Breast epithelium (tissue), 4 donors: ENCODE measurements at regions not wholly inside any gene's neighbourhood (a gene's known extent, or its start where the extent isn't known, plus 50 kb on each side); places are given as distances from the start of the nearest gene placed in this dataset.
A peak's percentile ranks its signal among the peaks of the same experiment; 100 is the strongest.

Experiments used
- DNase-seq, 2 donors: peaks; one replicate each; pipeline ENCODE4 v3.0.0-alpha.2; 2019; ENCODE audit warnings: low spot score in 2 of 2
- H3K27ac ChIP-seq, 2 donors: fragments of 200-600 bp; sonication (generic) in 1 of 2; one replicate each; pipeline ENCODE4 v1.5.1; 2016 to 2019; ENCODE audit warnings: mild to moderate bottlenecking in 1 of 2
- H3K27me3 ChIP-seq, 2 donors: fragments of 200-600 bp; sonication (generic) in 1 of 2; one replicate each; pipeline versions ENCODE4 v1.5.1 to v1.6.0; 2017 to 2019; ENCODE audit warnings: control low read depth in 1 of 2, mild to moderate bottlenecking in 1 of 2
- H3K36me3 ChIP-seq: fragments of 200-600 bp; one replicate; pipeline ENCODE4 v1.5.1; 2019
- H3K4me1 ChIP-seq, 2 donors: fragments of 200-600 bp; sonication (generic); one replicate each; pipeline ENCODE4 v1.5.1; 2016 to 2019; ENCODE audit warnings: control low read depth in 1 of 2
- H3K4me3 ChIP-seq, 3 donors: fragments of 200-600 bp; sonication (generic); 1 replicate in 2 of 3; 2 replicates in 1 of 3; pipeline ENCODE4 v1.5.1; 2016 to 2019; ENCODE audit warnings: mild to moderate bottlenecking in 3 of 3, moderate library complexity in 2 of 3
- H3K9me3 ChIP-seq, 2 donors: fragments of 200-600 bp; sonication (generic) in 1 of 2; one replicate each; pipeline ENCODE4 v1.5.1; 2016 to 2019; ENCODE audit warnings: control low read depth in 1 of 2
- CTCF ChIP-seq, 3 donors: fragments of 450-650 bp; IDR thresholded peaks; one replicate each; pipeline ENCODE4 v1.5.1; 2016 to 2017; ENCODE audit warnings: antibody characterized with exemption in 3 of 3, mild to moderate bottlenecking in 3 of 3, moderate library complexity in 3 of 3
- POLR2A ChIP-seq: fragments of 450-650 bp; IDR thresholded peaks from one replicate; pipeline ENCODE4 v1.6.1; 2016; ENCODE audit warnings: antibody characterized with exemption, mild to moderate bottlenecking, moderate library complexity
- POLR2AphosphoS5 ChIP-seq, 3 donors: sonication (generic); formaldehyde crosslinking; IDR thresholded peaks; one replicate each; pipeline ENCODE4 v1.6.1; 2017; ENCODE audit warnings: antibody characterized with exemption in 3 of 3
- intact Hi-C: fragments of 100-400 bp; cut with DNase I; formaldehyde crosslinking; loops from one replicate; pipeline ENCODE4 v1.15.1; 2023; ENCODE audit warnings: low total_unique reads

GRCh38 chr9:87259543-87260518 lies 237.8 kb upstream of the DAPK1 start:
- intact Hi-C loops: no loop called here
- H3K9me3 ChIP-seq: no peaks in the 10 kb centered on the region
- peak overlapping the region in 1 of 3 donors; percentile 5 for H3K4me3 ChIP-seq
- DNase-seq: no peak
- no peaks in the 10 kb centered on the region for H3K36me3 ChIP-seq
- H3K27ac ChIP-seq: peak overlapping the region; percentile 18 to 58
- no peaks in the 10 kb centered on the region for H3K27me3 ChIP-seq
- no peaks in the 10 kb centered on the region for H3K4me1 ChIP-seq
- TF ChIP-seq POLR2AphosphoS5 (IDR thresholded peaks at IDR 0.05) (no peak), CTCF (IDR thresholded peaks at IDR 0.05) (no peak), POLR2A (no peak)

GRCh38 chr9:87263291-87263690 lies 234.4 kb upstream of the DAPK1 start:
- DNase-seq: no peak
- intact Hi-C loops: no loop called here
- Histone ChIP-seq H3K27me3 (no peaks in the 10 kb centered on the region), H3K4me1 (no peaks in the 10 kb centered on the region), H3K36me3 (no peaks in the 10 kb centered on the region), H3K9me3 (no peaks in the 10 kb centered on the region), H3K4me3 (no peak overlapping the region), H3K27ac (no peak overlapping the region)
- TF ChIP-seq POLR2A (no peak), POLR2AphosphoS5 (IDR thresholded peaks at IDR 0.05) (no peak), CTCF (IDR thresholded peaks at IDR 0.05) (no peak)

DNA sequence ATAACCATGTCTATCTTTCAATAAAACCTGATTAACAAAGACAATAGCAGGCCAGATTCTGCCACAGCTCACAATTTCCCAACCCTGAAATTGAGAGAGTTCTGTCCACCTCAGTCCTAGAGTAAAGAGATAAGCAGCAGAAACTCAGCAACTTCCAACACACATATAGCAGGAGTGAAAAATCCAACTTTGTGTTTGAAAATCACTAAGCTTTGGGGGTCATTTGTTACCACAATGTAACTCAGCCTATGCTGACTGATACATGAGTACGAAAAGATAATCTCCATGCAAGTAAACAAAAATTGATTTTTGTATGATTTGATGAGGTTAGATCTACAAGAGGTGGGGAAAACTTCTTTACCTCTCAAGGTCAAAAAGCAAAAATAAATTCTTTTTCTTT lies 231.0 kb upstream of the DAPK1 start:
- Histone ChIP-seq H3K9me3 (no peaks in the 10 kb centered on the region), H3K4me3 (no peak overlapping the region), H3K36me3 (no peaks in the 10 kb centered on the region), H3K27me3 (no peaks in the 10 kb centered on the region), H3K27ac (peak overlapping the region; percentile 77 to 85), H3K4me1 (peaks cover 5 to 6% of the 10 kb centered on the region in 2 donors)
- intact Hi-C loops: loop anchor here (2.0 kb wide), 1 partner anchor 22 kb away; no protein-coding TSS in a partner anchor
- no peak for DNase-seq
- TF ChIP-seq POLR2A (no peak), CTCF (IDR thresholded peaks at IDR 0.05) (no peak), POLR2AphosphoS5 (IDR thresholded peaks at IDR 0.05) (no peak)

DNA sequence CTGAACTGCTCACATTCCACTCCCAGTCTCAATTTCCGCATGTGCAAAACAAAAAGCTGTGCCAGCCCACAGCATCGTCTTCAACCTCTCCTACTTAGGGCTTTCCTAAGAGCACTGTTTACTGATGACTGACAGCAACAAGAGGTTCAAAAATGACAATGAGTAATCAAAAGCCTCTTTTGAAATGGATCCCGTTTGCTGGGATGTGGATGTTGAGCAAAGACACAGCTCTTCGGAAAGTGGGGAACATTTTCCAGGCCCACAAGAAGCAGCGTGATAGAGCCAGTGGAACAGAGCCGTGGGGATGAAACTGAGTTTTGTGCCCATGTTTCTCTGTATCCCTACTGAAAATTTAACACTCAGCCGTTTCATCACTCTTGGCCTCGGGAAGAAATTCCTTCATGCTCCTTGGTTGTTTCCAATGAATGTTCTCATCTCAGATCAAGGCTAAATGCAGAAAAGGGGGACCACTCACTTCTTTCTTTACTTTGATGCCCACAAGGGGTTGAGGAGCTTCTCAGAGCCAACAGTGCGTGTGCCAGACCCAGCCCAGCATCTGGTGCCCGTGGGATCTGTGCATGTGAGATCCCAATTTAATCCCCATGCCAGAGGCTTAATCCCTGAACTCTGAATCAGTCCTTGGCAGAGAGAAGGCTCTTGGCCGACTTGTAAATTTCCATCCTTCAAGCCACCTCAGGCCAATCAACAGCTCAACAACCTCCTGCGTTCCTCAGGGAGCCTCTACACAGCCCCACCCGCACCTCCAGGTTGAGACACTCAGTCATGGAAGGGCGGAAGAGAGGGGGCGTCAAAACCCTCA lies 230.2 kb upstream of the DAPK1 start:
- intact Hi-C loops: loop anchor here (2.0 kb wide), 1 partner anchor 23 kb away; no protein-coding TSS in a partner anchor
- peak overlapping the region; percentile 77 to 85 for H3K27ac ChIP-seq
- no peaks in the 10 kb centered on the region for H3K9me3 ChIP-seq
- TF ChIP-seq CTCF (IDR thresholded peaks at IDR 0.05) (no peak), POLR2AphosphoS5 (IDR thresholded peaks at IDR 0.05) (peak in 2 of 3 donors; percentile 22 to 44)
- H3K36me3 ChIP-seq: no peaks in the 10 kb centered on the region
- H3K4me3 ChIP-seq: no peak overlapping the region
- no peaks in the 10 kb centered on the region for H3K27me3 ChIP-seq
- DNase-seq: peak in 1 of 2 donors; percentile 62
- peaks cover 5 to 6% of the 10 kb centered on the region in 2 donors for H3K4me1 ChIP-seq
